ENCODE measurements at regions not wholly inside any gene's neighbourhood (a gene's known extent, or its start where the extent isn't known, plus 50 kb on each side); places are given as distances from the start of the nearest gene placed in this dataset.

DNA sequence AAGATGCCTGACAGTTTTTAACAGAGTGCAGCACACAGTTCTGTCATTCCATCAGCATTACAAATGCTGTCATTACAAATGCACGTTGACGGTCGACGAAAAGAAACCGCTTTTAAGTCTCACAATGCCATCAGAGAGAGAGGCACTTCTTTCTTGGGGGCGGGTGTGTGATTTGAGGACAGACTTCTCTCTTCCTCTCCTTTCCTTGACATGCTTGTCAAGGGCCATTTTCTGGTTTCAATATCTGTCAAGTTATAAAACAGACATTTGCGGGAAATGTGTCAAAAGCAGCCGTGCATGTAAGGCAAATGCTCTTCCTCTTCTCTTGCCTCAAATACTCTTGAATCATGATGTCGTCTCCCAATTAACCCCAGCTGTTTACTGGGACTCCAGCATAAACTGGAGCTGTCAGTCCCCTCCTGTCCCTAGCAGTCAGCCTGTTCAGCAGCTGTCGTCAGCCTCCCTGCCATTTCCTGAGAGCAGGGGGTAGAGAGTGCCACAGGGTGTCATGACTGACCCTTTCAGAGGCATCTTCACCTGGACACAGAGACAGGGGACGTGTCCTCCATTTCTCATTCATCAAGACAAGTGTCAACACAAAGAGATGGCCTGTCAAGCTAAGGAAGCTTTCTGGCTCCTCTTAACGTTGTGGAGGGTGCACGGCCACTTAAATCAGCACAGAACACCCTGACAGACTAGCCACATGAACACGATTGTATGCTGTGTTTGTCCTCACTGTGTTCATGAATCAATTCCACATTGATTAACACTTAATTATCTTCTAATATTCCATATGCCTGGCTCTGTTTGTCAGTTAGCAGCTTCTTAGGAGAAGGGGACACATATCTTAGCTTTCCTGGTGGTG lies 305.4 kb upstream of the RAB6C start:
- no peak for FAIRE-seq
- H3K9ac ChIP-seq (ENCODE audit: control insufficient read depth, extremely low read depth, insufficient read depth, low read length): no peak overlapping the region

DNA sequence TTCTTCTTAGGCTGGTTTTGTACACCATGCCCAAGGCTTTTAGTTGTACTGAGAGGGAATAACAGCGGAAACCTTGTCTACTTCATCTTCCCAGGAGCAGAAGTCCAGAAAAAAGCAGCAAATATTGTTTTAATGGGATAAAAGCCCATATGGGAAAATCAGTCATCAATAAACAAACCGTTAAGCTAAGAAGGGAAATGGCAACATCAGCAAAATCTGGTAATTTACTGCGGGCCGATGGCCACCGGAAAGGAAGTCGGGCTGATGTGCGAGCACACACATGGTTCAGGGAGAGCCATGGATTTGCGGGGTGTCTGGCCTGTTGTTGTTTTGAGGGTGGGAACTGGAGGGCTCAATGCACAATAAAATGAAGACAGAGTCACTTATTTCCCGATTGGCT lies 300.7 kb upstream of the RAB6C start:
- TF ChIP-seq, protein P1, sequence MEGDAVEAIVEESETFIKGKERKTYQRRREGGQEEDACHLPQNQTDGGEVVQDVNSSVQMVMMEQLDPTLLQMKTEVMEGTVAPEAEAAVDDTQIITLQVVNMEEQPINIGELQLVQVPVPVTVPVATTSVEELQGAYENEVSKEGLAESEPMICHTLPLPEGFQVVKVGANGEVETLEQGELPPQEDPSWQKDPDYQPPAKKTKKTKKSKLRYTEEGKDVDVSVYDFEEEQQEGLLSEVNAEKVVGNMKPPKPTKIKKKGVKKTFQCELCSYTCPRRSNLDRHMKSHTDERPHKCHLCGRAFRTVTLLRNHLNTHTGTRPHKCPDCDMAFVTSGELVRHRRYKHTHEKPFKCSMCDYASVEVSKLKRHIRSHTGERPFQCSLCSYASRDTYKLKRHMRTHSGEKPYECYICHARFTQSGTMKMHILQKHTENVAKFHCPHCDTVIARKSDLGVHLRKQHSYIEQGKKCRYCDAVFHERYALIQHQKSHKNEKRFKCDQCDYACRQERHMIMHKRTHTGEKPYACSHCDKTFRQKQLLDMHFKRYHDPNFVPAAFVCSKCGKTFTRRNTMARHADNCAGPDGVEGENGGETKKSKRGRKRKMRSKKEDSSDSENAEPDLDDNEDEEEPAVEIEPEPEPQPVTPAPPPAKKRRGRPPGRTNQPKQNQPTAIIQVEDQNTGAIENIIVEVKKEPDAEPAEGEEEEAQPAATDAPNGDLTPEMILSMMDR (optimal IDR thresholded peaks at IDR 0.05 in 1 of 3, IDR thresholded peaks at IDR 0.05 in 1 of 3, conservative IDR thresholded peaks at IDR 0.05 in 1 of 3; ENCODE audit: extremely low read depth in 1 of 3, insufficient read depth in 2 of 3, low read length in 3 of 3): no peak
- no peak for TF ChIP-seq EZH2 (IDR thresholded peaks at IDR 0.05; ENCODE audit: low read length)
- H3K9me1 ChIP-seq (ENCODE audit: control insufficient read depth, extremely low read depth, insufficient read depth, low read length): no peaks in the 10 kb centered on the region
- no peak overlapping the region for H2AFZ ChIP-seq (ENCODE audit: control insufficient read depth, low read length)
- no peak for FAIRE-seq
- no peak overlapping the region for H3K27ac ChIP-seq (ENCODE audit: control insufficient read depth, insufficient read depth, low read length)
- no peak for DNase-seq (ENCODE audit: low read depth, low spot score)
- no peaks in the 10 kb centered on the region for H4K20me1 ChIP-seq (ENCODE audit: control insufficient read depth, extremely low read depth, insufficient read depth, low read length)
- dilution Hi-C loops (cut with MboI; ENCODE audit: extremely low pct_ligation_motif_present, low sequenced_read_pairs): no loop called here
- no peaks in the 10 kb centered on the region for H3K36me3 ChIP-seq (ENCODE audit: control insufficient read depth in 2 of 2, extremely low read depth in 1 of 2, insufficient read depth in 2 of 2, low read length in 2 of 2)
- no peak overlapping the region for H3K9ac ChIP-seq (ENCODE audit: control insufficient read depth, extremely low read depth, insufficient read depth, low read length)
- H3K27me3 ChIP-seq (ENCODE audit: control insufficient read depth, extremely low read depth, insufficient read depth, low read length): no peaks in the 10 kb centered on the region
- no peaks in the 10 kb centered on the region for H3K9me3 ChIP-seq (ENCODE audit: control insufficient read depth, low read depth, low read length)
- H3K4me2 ChIP-seq (ENCODE audit: control insufficient read depth, extremely low read depth, insufficient read depth, low read depth, low read length): no peak overlapping the region
- no peaks in the 10 kb centered on the region for H3K4me1 ChIP-seq (ENCODE audit: control insufficient read depth, extremely low read depth, insufficient read depth, low read length)
- no peaks in the 10 kb centered on the region for H3K79me2 ChIP-seq (ENCODE audit: control insufficient read depth, insufficient read depth, low read length)
- H3K4me3 ChIP-seq (ENCODE audit: control insufficient read depth in 2 of 3, extremely low read depth in 1 of 3, insufficient read depth in 2 of 3, low read depth in 1 of 3, low read length in 3 of 3): no peak overlapping the region

More for the DNA sequence above, 305.4 kb upstream of the RAB6C start:
- no peaks in the 10 kb centered on the region for H3K4me1 ChIP-seq (ENCODE audit: control insufficient read depth, extremely low read depth, insufficient read depth, low read length)
- no peaks in the 10 kb centered on the region for H3K79me2 ChIP-seq (ENCODE audit: control insufficient read depth, insufficient read depth, low read length)
- H3K36me3 ChIP-seq (ENCODE audit: control insufficient read depth in 2 of 2, extremely low read depth in 1 of 2, insufficient read depth in 2 of 2, low read length in 2 of 2): no peaks in the 10 kb centered on the region
- no peak for TF ChIP-seq EZH2 (IDR thresholded peaks at IDR 0.05; ENCODE audit: low read length)
- TF ChIP-seq, protein P1 (optimal IDR thresholded peaks at IDR 0.05 in 1 of 3, IDR thresholded peaks at IDR 0.05 in 1 of 3, conservative IDR thresholded peaks at IDR 0.05 in 1 of 3; ENCODE audit: extremely low read depth in 1 of 3, insufficient read depth in 2 of 3, low read length in 3 of 3): no peak
- H4K20me1 ChIP-seq (ENCODE audit: control insufficient read depth, extremely low read depth, insufficient read depth, low read length): no peaks in the 10 kb centered on the region
- no peaks in the 10 kb centered on the region for H3K9me1 ChIP-seq (ENCODE audit: control insufficient read depth, extremely low read depth, insufficient read depth, low read length)
- DNase-seq (ENCODE audit: low read depth, low spot score): no peak
- no peak overlapping the region for H3K4me3 ChIP-seq (ENCODE audit: control insufficient read depth in 2 of 3, extremely low read depth in 1 of 3, insufficient read depth in 2 of 3, low read depth in 1 of 3, low read length in 3 of 3)
- H3K4me2 ChIP-seq (ENCODE audit: control insufficient read depth, extremely low read depth, insufficient read depth, low read depth, low read length): no peak overlapping the region
- dilution Hi-C loops (cut with MboI; ENCODE audit: extremely low pct_ligation_motif_present, low sequenced_read_pairs): no loop called here
- H3K27me3 ChIP-seq (ENCODE audit: control insufficient read depth, extremely low read depth, insufficient read depth, low read length): no peaks in the 10 kb centered on the region
- H2AFZ ChIP-seq (ENCODE audit: control insufficient read depth, low read length): no peak overlapping the region
- H3K27ac ChIP-seq (ENCODE audit: control insufficient read depth, insufficient read depth, low read length): no peak overlapping the region
- no peaks in the 10 kb centered on the region for H3K9me3 ChIP-seq (ENCODE audit: control insufficient read depth, low read depth, low read length)
